Omental fat pad (tissue), 3 donors: ENCODE measurements at regions not wholly inside any gene's neighbourhood (a gene's known extent, or its start where the extent isn't known, plus 50 kb on each side); places are given as distances from the start of the nearest gene placed in this dataset.

ENCODE experiments used
- ATAC-seq: fragments of 150-250 bp; one replicate; pipeline ENCODE4 v1.9.1; 2016; ENCODE audit warnings: mild to moderate bottlenecking, moderate library complexity; ENCODE audit not compliant: low FRiP score
- DNase-seq: peaks from one replicate; pipeline ENCODE4 v3.0.0-alpha.2; 2019; ENCODE audit warnings: low spot score
- CTCF ChIP-seq, 3 donors: fragments of 450-650 bp; IDR thresholded peaks; one replicate each; pipeline ENCODE4 v1.5.1; 2016 to 2017; ENCODE audit warnings: antibody characterized with exemption in 3 of 3, mild to moderate bottlenecking in 3 of 3, moderate library complexity in 2 of 3

- no peak for TF ChIP-seq CTCF (IDR thresholded peaks at IDR 0.05)
- ATAC-seq (no peak), DNase-seq (no peak)
Observed at GRCh38 chr4:110849461-110849860, 226.6 kb upstream of the PITX2 start.

GRCh38 chr4:110850461-110851442 is 227.9 kb upstream of the PITX2 start:
- DNase-seq (no peak), ATAC-seq (no peak)
- no peak for TF ChIP-seq CTCF (IDR thresholded peaks at IDR 0.05)

DNA sequence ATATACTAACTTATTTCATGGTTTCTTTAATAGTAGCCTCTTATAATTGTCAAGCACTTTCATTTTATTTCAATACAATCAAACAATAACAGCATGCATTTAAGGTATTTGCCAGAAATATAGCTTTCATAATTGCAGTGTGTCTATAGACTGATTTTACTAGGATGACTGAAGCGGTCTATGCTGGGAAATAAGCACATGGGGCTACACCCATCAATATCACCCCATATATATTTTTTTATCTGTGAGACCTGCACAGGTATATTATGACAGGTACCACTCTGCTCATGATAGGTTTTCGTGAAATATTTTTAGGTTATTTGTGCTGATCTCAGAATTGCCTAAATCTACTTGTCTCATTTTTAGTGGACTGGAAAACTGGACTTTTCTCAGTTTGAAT is 229.1 kb upstream of the PITX2 start:
- DNase-seq (no peak), ATAC-seq (no peak)
- TF ChIP-seq CTCF (IDR thresholded peaks at IDR 0.05), result no peak

- no peak for ATAC-seq
- no peak for TF ChIP-seq CTCF (IDR thresholded peaks at IDR 0.05)
- DNase-seq, result no peak
Observed at GRCh38 chr4:110852793-110853192, 229.9 kb upstream of the PITX2 start.

DNA sequence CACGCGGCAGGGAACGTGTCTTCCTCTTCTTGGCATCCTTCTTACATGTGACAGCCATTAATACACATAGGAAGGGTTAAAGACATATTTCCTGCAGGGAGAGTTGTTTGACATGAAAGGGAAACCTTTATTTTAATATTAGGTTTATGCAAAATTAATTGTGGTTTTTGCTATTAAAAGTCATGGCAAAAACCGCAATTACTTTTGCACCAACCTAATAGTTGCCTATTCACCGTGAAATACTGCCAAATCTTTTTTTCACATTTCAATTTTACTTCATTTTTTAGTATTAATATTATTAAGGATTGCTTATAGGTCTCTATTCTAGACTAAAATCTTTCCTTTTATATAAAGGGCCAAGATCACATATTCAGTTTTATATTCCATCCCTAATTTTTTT is 230.4 kb upstream of the PITX2 start:
- ATAC-seq, result no peak
- DNase-seq, result no peak
- TF ChIP-seq CTCF (IDR thresholded peaks at IDR 0.05), result no peak

GRCh38 chr4:110854021-110854678 is 231.3 kb upstream of the PITX2 start:
- no peak for ATAC-seq
- TF ChIP-seq CTCF (IDR thresholded peaks at IDR 0.05), result no peak
- DNase-seq, result no peak
